ENCODE measurements at regions not wholly inside any gene's neighbourhood (a gene's known extent, or its start where the extent isn't known, plus 50 kb on each side); places are given as distances from the start of the nearest gene placed in this dataset.

- no peak for DNase-seq (ENCODE audit: low read depth in 2 of 2)
Observed at GRCh38 chr5:143497749-143498148, 94.3 kb upstream of the NR3C1 start.

GRCh38 chr5:143496943-143497342, 93.5 kb upstream of the NR3C1 start:
- no peak for DNase-seq (ENCODE audit: low read depth in 2 of 2)

- DNase-seq (ENCODE audit: low read depth in 2 of 2) = no peak
Observed at GRCh38 chr5:143495821-143496275, 92.4 kb upstream of the NR3C1 start.

- no peak for DNase-seq (ENCODE audit: low read depth in 2 of 2)
Observed at GRCh38 chr5:143495110-143495509, 91.6 kb upstream of the NR3C1 start.

- DNase-seq (ENCODE audit: low read depth in 2 of 2) = no peak
Observed at GRCh38 chr5:143494595-143494994, 91.1 kb upstream of the NR3C1 start.

GRCh38 chr5:143494162-143494561, 90.7 kb upstream of the NR3C1 start:
- DNase-seq (ENCODE audit: low read depth in 2 of 2) = no peak

GRCh38 chr5:143492783-143493182, 89.3 kb upstream of the NR3C1 start:
- DNase-seq (ENCODE audit: low read depth in 2 of 2) = no peak

GRCh38 chr5:143491646-143492045, 88.2 kb upstream of the NR3C1 start:
- DNase-seq (ENCODE audit: low read depth in 2 of 2) = no peak

GRCh38 chr5:143488381-143488780, 84.9 kb upstream of the NR3C1 start:
- no peak for DNase-seq (ENCODE audit: low read depth in 2 of 2)

- DNase-seq (ENCODE audit: low read depth in 2 of 2) = no peak
Observed at GRCh38 chr5:143484601-143485000, 81.1 kb upstream of the NR3C1 start.

GRCh38 chr5:143481697-143482531, 78.4 kb upstream of the NR3C1 start:
- no peak for DNase-seq (ENCODE audit: low read depth in 2 of 2)

GRCh38 chr5:143480001-143480400, 76.5 kb upstream of the NR3C1 start:
- no peak for DNase-seq (ENCODE audit: low read depth in 2 of 2)

- DNase-seq (ENCODE audit: low read depth in 2 of 2) = no peak
Observed at GRCh38 chr5:143479394-143479793, 75.9 kb upstream of the NR3C1 start.

GRCh38 chr5:143476601-143477211, 73.2 kb upstream of the NR3C1 start:
- no peak for DNase-seq (ENCODE audit: low read depth in 2 of 2)

- DNase-seq (ENCODE audit: low read depth in 2 of 2) = no peak
Observed at GRCh38 chr5:143474616-143475015, 71.1 kb upstream of the NR3C1 start.

- no peak for DNase-seq (ENCODE audit: low read depth in 2 of 2)
Observed at GRCh38 chr5:143473481-143473880, 70.0 kb upstream of the NR3C1 start.

GRCh38 chr5:143472576-143472975, 69.1 kb upstream of the NR3C1 start:
- no peak for DNase-seq (ENCODE audit: low read depth in 2 of 2)

GRCh38 chr5:143471666-143472464, 68.4 kb upstream of the NR3C1 start:
- no peak for DNase-seq (ENCODE audit: low read depth in 2 of 2)

- no peak for DNase-seq (ENCODE audit: low read depth in 2 of 2)
Observed at GRCh38 chr5:143471041-143471509, 67.6 kb upstream of the NR3C1 start.

- DNase-seq (ENCODE audit: low read depth in 2 of 2) = no peak
Observed at GRCh38 chr5:143470120-143470519, 66.6 kb upstream of the NR3C1 start.

- DNase-seq (ENCODE audit: low read depth in 2 of 2) = no peak
Observed at GRCh38 chr5:143469125-143469524, 65.6 kb upstream of the NR3C1 start.

GRCh38 chr5:143466632-143467031, 63.1 kb upstream of the NR3C1 start:
- no peak for DNase-seq (ENCODE audit: low read depth in 2 of 2)
